Loucy (cell line): ENCODE measurements at regions not wholly inside any gene's neighbourhood (a gene's known extent, or its start where the extent isn't known, plus 50 kb on each side); places are given as distances from the start of the nearest gene placed in this dataset.

Source experiments
- CTCF ChIP-seq: fragments of 200-600 bp; sonication (generic); conservative IDR thresholded peaks from 2 replicates; pipeline ENCODE4 v1.5.1; 2014; ENCODE audit warnings: mild to moderate bottlenecking, antibody characterized with exemption, low read length
- EZH2phosphoT487 ChIP-seq: fragments of 200-600 bp; IDR thresholded peaks from 2 replicates; pipeline ENCODE4 v1.6.1; 2018; ENCODE audit warnings: antibody characterized with exemption, mild to moderate bottlenecking, moderate library complexity, borderline replicate concordance

- TF ChIP-seq CTCF (no peak), EZH2phosphoT487 (no peak)
Measured at GRCh38 chr11:11782532-11783110, 59.2 kb upstream of the USP47 start.
